Activated CD8-positive, alpha-beta memory T cell treated with anti-CD3 and anti-CD28 coated beads for 1 hour (primary cell): ENCODE measurements at regions not wholly inside any gene's neighbourhood (a gene's known extent, or its start where the extent isn't known, plus 50 kb on each side); places are given as distances from the start of the nearest gene placed in this dataset.
"Not testable (repeated sequence)": the region's sequence is repeated elsewhere in the genome, so short reads cannot be mapped to it uniquely, and the experiment has no call there.

Source experiments
- DNase-seq, 2 donors: peaks; one replicate each; pipeline ENCODE4 v3.0.0-alpha.2; 2020; ENCODE audit warnings: low read depth in 1 of 2; ENCODE audit errors: extremely low read depth in 1 of 2

- DNase-seq: no peak
These were observed 145.7 kb upstream of the PHACTR3 start for GRCh38 chr20:59458645-59459044.

GRCh38 chr20:59459586-59459985 is 144.8 kb upstream of the PHACTR3 start:
- no peak for DNase-seq

GRCh38 chr20:59460352-59460751 is 144.0 kb upstream of the PHACTR3 start:
- no peak for DNase-seq

- no peak for DNase-seq
These were observed 142.8 kb upstream of the PHACTR3 start for GRCh38 chr20:59461526-59461925.

GRCh38 chr20:59462249-59462648 is 142.1 kb upstream of the PHACTR3 start:
- no peak for DNase-seq

GRCh38 chr20:59463541-59463940 is 140.8 kb upstream of the PHACTR3 start:
- DNase-seq: no peak

- no peak for DNase-seq
These were observed 138.1 kb upstream of the PHACTR3 start for GRCh38 chr20:59466107-59466815.

GRCh38 chr20:59468831-59469230 is 135.5 kb upstream of the PHACTR3 start:
- no peak for DNase-seq

- no peak for DNase-seq
These were observed 134.8 kb upstream of the PHACTR3 start for GRCh38 chr20:59469267-59470252.

- DNase-seq: no peak
These were observed 133.8 kb upstream of the PHACTR3 start for GRCh38 chr20:59470521-59470920.

- DNase-seq: no peak
These were observed 132.5 kb upstream of the PHACTR3 start for GRCh38 chr20:59471653-59472421.

- DNase-seq: no peak
These were observed 130.6 kb upstream of the PHACTR3 start for GRCh38 chr20:59473742-59474141.

GRCh38 chr20:59481067-59481466 is 123.3 kb upstream of the PHACTR3 start:
- DNase-seq: no peak

- DNase-seq: no peak
These were observed 122.8 kb upstream of the PHACTR3 start for GRCh38 chr20:59481477-59482018.

GRCh38 chr20:59482351-59483187 is 121.8 kb upstream of the PHACTR3 start:
- DNase-seq: no peak

- DNase-seq: no peak
These were observed 120.9 kb upstream of the PHACTR3 start for GRCh38 chr20:59483481-59483880.

- no peak for DNase-seq
These were observed 120.1 kb upstream of the PHACTR3 start for GRCh38 chr20:59484228-59484627.

GRCh38 chr20:59485576-59486454 is 118.5 kb upstream of the PHACTR3 start:
- DNase-seq: no peak

GRCh38 chr20:59488459-59488858 is 115.9 kb upstream of the PHACTR3 start:
- not testable (repeated sequence) for DNase-seq
